VCaP (cell line): ENCODE measurements at regions not wholly inside any gene's neighbourhood (a gene's known extent, or its start where the extent isn't known, plus 50 kb on each side); places are given as distances from the start of the nearest gene placed in this dataset.

Source experiments
- H3K27ac ChIP-seq: fragments of 450-650 bp; 2 replicates; pipeline ENCODE4 v1.5.1; 2017
- CTCF ChIP-seq: fragments of 450-650 bp; conservative IDR thresholded peaks from 2 replicates; pipeline ENCODE4 v1.5.1; 2017; ENCODE audit warnings: mild to moderate bottlenecking, moderate library complexity

GRCh38 chr9:129401623-129402370 lies 219.1 kb downstream of the C9orf50 start:
- no peak for TF ChIP-seq CTCF

GRCh38 chr9:129400971-129401622 lies 219.8 kb downstream of the C9orf50 start:
- no peak for TF ChIP-seq CTCF

More at GRCh38 chr9:129401623-129402370, 219.1 kb downstream of the C9orf50 start:
- H3K27ac ChIP-seq = no peak overlapping the region

GRCh38 chr9:129400001-129400970 lies 220.6 kb downstream of the C9orf50 start:
- TF ChIP-seq CTCF = no peak
- no peak overlapping the region for H3K27ac ChIP-seq

More at GRCh38 chr9:129400971-129401622, 219.8 kb downstream of the C9orf50 start:
- H3K27ac ChIP-seq = no peak overlapping the region

GRCh38 chr9:129399634-129399990 lies 221.3 kb downstream of the C9orf50 start:
- no peak overlapping the region for H3K27ac ChIP-seq
- TF ChIP-seq CTCF = no peak

- no peak overlapping the region for H3K27ac ChIP-seq
- TF ChIP-seq CTCF = no peak
Measured at GRCh38 chr9:129398961-129399633, 221.0 kb upstream of the IER5L start.

- no peak overlapping the region for H3K27ac ChIP-seq
Measured at GRCh38 chr9:129398101-129398960, 220.3 kb upstream of the IER5L start.

More at GRCh38 chr9:129398101-129398960, 220.3 kb upstream of the IER5L start:
- TF ChIP-seq CTCF = no peak
